MM.1S (cell line): ENCODE measurements at regions not wholly inside any gene's neighbourhood (a gene's known extent, or its start where the extent isn't known, plus 50 kb on each side); places are given as distances from the start of the nearest gene placed in this dataset.

ENCODE experiments used
- DNase-seq: peaks from one replicate; pipeline ENCODE4 v3.0.0-alpha.2; 2015
- H2AFZ ChIP-seq: fragments of 300-600 bp; sonication (generic); 2 replicates; pipeline ENCODE4 v1.6.0; 2016; ENCODE audit warnings: antibody characterized with exemption, low read length
- H3F3A ChIP-seq: fragments of 300-600 bp; sonication (generic); 2 replicates; pipeline ENCODE4 v1.6.1; 2016; ENCODE audit warnings: mild to moderate bottlenecking, antibody characterized with exemption, low read length, moderate library complexity, mixed read lengths; ENCODE audit not compliant: insufficient read depth
- H3K27ac ChIP-seq: fragments of 300-600 bp; sonication (generic); 2 replicates; pipeline ENCODE4 v1.5.1; 2016; ENCODE audit warnings: mild to moderate bottlenecking, low read length
- H3K27me3 ChIP-seq: fragments of 300-600 bp; sonication (generic); replicated peaks from 2 replicates; pipeline ENCODE4 v1.6.0; 2016; ENCODE audit warnings: low read length; ENCODE audit not compliant: insufficient read depth
- H3K36me3 ChIP-seq: fragments of 300-600 bp; sonication (generic); replicated peaks from 2 replicates; pipeline ENCODE4 v1.6.1; 2016; ENCODE audit warnings: mild to moderate bottlenecking, low read length, mixed read lengths; ENCODE audit not compliant: insufficient read depth
- H3K4me1 ChIP-seq: fragments of 300-600 bp; sonication (generic); 2 replicates; pipeline ENCODE4 v1.6.1; 2016; ENCODE audit warnings: low read length, mixed read lengths
- H3K4me2 ChIP-seq: fragments of 300-600 bp; sonication (generic); 2 replicates; pipeline ENCODE4 v1.6.0; 2016; ENCODE audit warnings: low read depth, low read length
- H3K4me3 ChIP-seq: fragments of 300-600 bp; sonication (generic); 2 replicates; pipeline ENCODE4 v1.5.1; 2016; ENCODE audit warnings: low read length, mixed read lengths
- H3K79me2 ChIP-seq: fragments of 300-600 bp; sonication (generic); 2 replicates; pipeline ENCODE4 v1.6.1; 2016; ENCODE audit warnings: mixed run types, low read length, mixed read lengths
- H3K9ac ChIP-seq: fragments of 300-600 bp; sonication (generic); 2 replicates; pipeline ENCODE4 v1.6.1; 2016; ENCODE audit warnings: low read length, mixed read lengths
- H3K9me2 ChIP-seq: fragments of 300-600 bp; sonication (generic); replicated peaks from 2 replicates; pipeline ENCODE4 v1.6.1; 2016; ENCODE audit warnings: mild to moderate bottlenecking, low read length, mixed read lengths; ENCODE audit not compliant: insufficient read depth
- H3K9me3 ChIP-seq: fragments of 300-600 bp; sonication (generic); replicated peaks from 2 replicates; pipeline ENCODE4 v1.6.1; 2016; ENCODE audit warnings: mild to moderate bottlenecking, low read length, mixed read lengths; ENCODE audit not compliant: insufficient read depth
- H4K20me1 ChIP-seq: fragments of 300-600 bp; sonication (generic); 2 replicates; pipeline ENCODE4 v1.6.1; 2016; ENCODE audit warnings: mild to moderate bottlenecking, low read length, moderate library complexity, mixed read lengths; ENCODE audit not compliant: insufficient read depth
- EZH2 ChIP-seq: fragments of 300-600 bp; sonication (generic); optimal IDR thresholded peaks from 2 replicates; pipeline ENCODE3; 2017; ENCODE audit warnings: low read depth, mild to moderate bottlenecking, antibody characterized with exemption, low read length, mixed read lengths
- EZH2phosphoT487 ChIP-seq: fragments of 300-600 bp; sonication (generic); IDR thresholded peaks from 2 replicates; pipeline ENCODE4 v1.6.1; 2018; ENCODE audit warnings: antibody characterized with exemption, low read length
- TF ChIP-seq, protein P1 (sequence below): fragments of 300-600 bp; sonication (generic); IDR thresholded peaks from 2 replicates; pipeline ENCODE4 v1.5.1; 2016; ENCODE audit warnings: antibody characterized with exemption, low read length, mixed read lengths

DNA sequence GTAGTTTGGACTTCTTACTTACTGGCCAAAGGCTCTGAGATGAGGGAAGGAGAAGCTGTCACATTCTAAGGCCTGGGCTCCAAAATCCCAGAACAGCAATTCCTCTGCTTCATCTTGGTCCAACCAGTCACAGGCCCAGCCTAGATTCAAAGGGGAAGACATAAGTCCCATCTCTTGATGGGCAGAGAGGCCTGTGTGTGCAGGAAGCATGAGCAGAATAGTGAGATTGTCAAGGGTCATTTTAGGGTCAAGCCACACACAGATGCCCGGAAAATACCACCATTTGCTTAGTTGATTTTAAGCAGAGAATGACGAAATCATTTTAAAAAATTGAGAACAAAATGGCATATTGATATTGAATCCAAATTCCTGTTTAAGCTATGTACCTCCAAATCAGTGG lies 580.9 kb upstream of the ZFP42 start:
- Histone ChIP-seq H3K36me3 (no peaks in the 10 kb centered on the region), H4K20me1 (no peaks in the 10 kb centered on the region), H3F3A (no peaks in the 10 kb centered on the region), H3K27me3 (no peaks in the 10 kb centered on the region), H3K4me2 (no peak overlapping the region), H3K4me3 (no peak overlapping the region), H3K79me2 (no peaks in the 10 kb centered on the region), H3K9me2 (no peaks in the 10 kb centered on the region), H3K9ac (no peak overlapping the region), H3K9me3 (no peaks in the 10 kb centered on the region), H2AFZ (no peak overlapping the region), H3K4me1 (no peaks in the 10 kb centered on the region), H3K27ac (no peak overlapping the region)
- no peak for DNase-seq
- TF ChIP-seq EZH2 (no peak), EZH2phosphoT487 (no peak)
- TF ChIP-seq, protein P1, sequence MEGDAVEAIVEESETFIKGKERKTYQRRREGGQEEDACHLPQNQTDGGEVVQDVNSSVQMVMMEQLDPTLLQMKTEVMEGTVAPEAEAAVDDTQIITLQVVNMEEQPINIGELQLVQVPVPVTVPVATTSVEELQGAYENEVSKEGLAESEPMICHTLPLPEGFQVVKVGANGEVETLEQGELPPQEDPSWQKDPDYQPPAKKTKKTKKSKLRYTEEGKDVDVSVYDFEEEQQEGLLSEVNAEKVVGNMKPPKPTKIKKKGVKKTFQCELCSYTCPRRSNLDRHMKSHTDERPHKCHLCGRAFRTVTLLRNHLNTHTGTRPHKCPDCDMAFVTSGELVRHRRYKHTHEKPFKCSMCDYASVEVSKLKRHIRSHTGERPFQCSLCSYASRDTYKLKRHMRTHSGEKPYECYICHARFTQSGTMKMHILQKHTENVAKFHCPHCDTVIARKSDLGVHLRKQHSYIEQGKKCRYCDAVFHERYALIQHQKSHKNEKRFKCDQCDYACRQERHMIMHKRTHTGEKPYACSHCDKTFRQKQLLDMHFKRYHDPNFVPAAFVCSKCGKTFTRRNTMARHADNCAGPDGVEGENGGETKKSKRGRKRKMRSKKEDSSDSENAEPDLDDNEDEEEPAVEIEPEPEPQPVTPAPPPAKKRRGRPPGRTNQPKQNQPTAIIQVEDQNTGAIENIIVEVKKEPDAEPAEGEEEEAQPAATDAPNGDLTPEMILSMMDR: no peak

DNA sequence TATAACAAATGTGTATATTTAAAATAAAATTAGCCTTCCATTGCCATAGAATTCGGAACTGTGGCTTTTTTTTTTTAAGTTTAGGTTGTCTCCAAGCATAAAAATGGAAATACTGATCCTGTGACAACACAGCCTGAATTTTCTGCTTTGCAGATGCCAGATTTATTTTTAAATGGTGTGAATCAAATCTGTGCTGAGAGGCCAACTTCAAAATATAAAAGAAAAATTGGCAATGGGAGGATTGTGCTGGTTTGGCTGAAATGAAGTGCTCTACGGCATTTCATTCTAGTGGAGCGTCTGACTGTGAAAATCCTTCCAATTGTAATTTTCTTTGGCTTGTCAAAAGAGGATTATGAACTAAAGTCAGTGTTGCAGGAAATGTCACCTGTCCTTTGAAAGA lies 580.3 kb upstream of the ZFP42 start:
- no peak for TF ChIP-seq EZH2
- TF ChIP-seq, protein P1: no peak
- Histone ChIP-seq H3K79me2 (no peaks in the 10 kb centered on the region), H3K9ac (no peak overlapping the region), H2AFZ (no peak overlapping the region), H3K9me2 (no peaks in the 10 kb centered on the region), H4K20me1 (no peaks in the 10 kb centered on the region), H3K4me2 (no peak overlapping the region), H3K9me3 (no peaks in the 10 kb centered on the region), H3K36me3 (no peaks in the 10 kb centered on the region), H3K4me3 (no peak overlapping the region), H3K27ac (no peak overlapping the region), H3K4me1 (no peaks in the 10 kb centered on the region), H3F3A (no peaks in the 10 kb centered on the region), H3K27me3 (no peaks in the 10 kb centered on the region)
- no peak for DNase-seq

DNA sequence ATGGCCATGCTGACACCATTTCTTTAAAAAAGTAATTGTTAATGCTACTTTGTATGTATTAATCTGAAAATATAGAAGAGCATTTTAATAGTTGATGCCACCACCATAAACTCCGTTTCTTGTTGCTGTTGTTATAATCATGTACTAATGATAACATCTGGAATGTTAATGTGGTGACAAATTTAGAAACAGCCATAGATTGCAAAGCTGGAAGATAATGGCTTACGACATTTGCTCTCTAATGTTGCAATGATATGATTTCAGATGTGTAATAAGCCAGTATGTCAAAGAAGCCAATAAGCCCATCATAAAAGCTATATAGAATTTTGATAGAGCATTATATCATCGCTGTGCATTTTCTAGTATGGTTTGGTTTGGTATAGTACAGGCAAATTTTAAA lies 579.4 kb upstream of the ZFP42 start:
- TF ChIP-seq EZH2 (no peak), EZH2phosphoT487 (no peak)
- TF ChIP-seq, protein P1: no peak
- Histone ChIP-seq H3K9me2 (no peaks in the 10 kb centered on the region), H3K9ac (no peak overlapping the region), H3F3A (no peaks in the 10 kb centered on the region), H3K79me2 (no peaks in the 10 kb centered on the region), H3K9me3 (no peaks in the 10 kb centered on the region), H3K27ac (no peak overlapping the region), H3K36me3 (no peaks in the 10 kb centered on the region), H2AFZ (no peak overlapping the region), H3K4me3 (no peak overlapping the region), H4K20me1 (no peaks in the 10 kb centered on the region), H3K27me3 (no peaks in the 10 kb centered on the region), H3K4me1 (no peaks in the 10 kb centered on the region), H3K4me2 (no peak overlapping the region)
- no peak for DNase-seq
